Subcutaneous abdominal adipose tissue (tissue), 5 donors: ENCODE measurements at regions not wholly inside any gene's neighbourhood (a gene's known extent, or its start where the extent isn't known, plus 50 kb on each side); places are given as distances from the start of the nearest gene placed in this dataset.
"Not testable (repeated sequence)": the region's sequence is repeated elsewhere in the genome, so short reads cannot be mapped to it uniquely, and the experiment has no call there.

Experiments used
- H3K27ac ChIP-seq: one replicate; pipeline ENCODE4 v1.7.0; 2013; ENCODE audit warnings: low read depth, mild to moderate bottlenecking, inconsistent platforms, low read length, moderate library complexity
- H3K27me3 ChIP-seq, 5 donors: one replicate each; pipeline ENCODE4 v1.7.0; 2013; ENCODE audit warnings: low read length in 5 of 5, inconsistent platforms in 1 of 5; ENCODE audit not compliant: control insufficient read depth in 5 of 5, insufficient read depth in 4 of 5
- H3K36me3 ChIP-seq, 5 donors: one replicate each; pipeline ENCODE4 v1.7.0; 2013; ENCODE audit warnings: low read length in 5 of 5; ENCODE audit not compliant: control insufficient read depth in 5 of 5, insufficient read depth in 5 of 5
- H3K4me1 ChIP-seq, 5 donors: one replicate each; pipeline ENCODE4 v1.7.0; 2013; ENCODE audit warnings: low read length in 5 of 5, mild to moderate bottlenecking in 3 of 5, moderate library complexity in 1 of 5; ENCODE audit not compliant: control insufficient read depth in 5 of 5, insufficient read depth in 5 of 5
- H3K4me3 ChIP-seq, 5 donors: one replicate each; pipeline ENCODE4 v1.7.0; 2013; ENCODE audit warnings: low read length in 5 of 5, low read depth in 1 of 5
- H3K9ac ChIP-seq, 5 donors: one replicate each; pipeline ENCODE4 v1.7.0; 2013; ENCODE audit warnings: low read length in 5 of 5, mild to moderate bottlenecking in 4 of 5, moderate library complexity in 3 of 5
- H3K9me3 ChIP-seq, 5 donors: one replicate each; pipeline ENCODE4 v1.7.0; 2013; ENCODE audit warnings: low read length in 5 of 5; ENCODE audit not compliant: control insufficient read depth in 5 of 5
- donor health status: healthy.
- donor health status: healthy.
- donor health status: healthy.
- donor health status: healthy.
- donor health status: healthy.

DNA sequence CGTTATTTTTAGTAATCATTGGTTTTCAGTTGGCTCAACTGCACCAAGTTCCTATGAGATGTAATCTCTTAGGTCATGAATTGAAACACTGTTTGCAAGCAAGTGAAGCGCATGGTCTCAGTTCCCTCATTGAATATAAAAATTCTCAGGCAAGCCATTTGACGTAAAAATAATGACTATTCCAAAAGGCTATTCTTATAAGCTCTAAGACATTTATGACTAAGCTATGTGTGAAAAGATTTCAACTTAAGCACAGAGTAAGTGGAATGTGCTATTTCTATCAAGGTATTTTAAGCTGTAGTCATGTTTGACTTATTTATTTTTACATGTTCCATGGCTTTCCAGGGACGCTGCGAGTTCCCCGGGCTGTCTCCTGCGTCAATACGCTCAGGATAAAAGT lies 248.5 kb downstream of the THBS2 start:
- H3K9me3 ChIP-seq = no peaks in the 10 kb centered on the region
- H3K27ac ChIP-seq = no peak overlapping the region
- no peak overlapping the region for H3K9ac ChIP-seq
- H3K36me3 ChIP-seq = no peaks in the 10 kb centered on the region
- H3K27me3 ChIP-seq = no peaks in the 10 kb centered on the region
- peaks cover 0 to 2% (median 0%) of the 10 kb centered on the region in 5 donors for H3K4me1 ChIP-seq
- no peak overlapping the region for H3K4me3 ChIP-seq

DNA sequence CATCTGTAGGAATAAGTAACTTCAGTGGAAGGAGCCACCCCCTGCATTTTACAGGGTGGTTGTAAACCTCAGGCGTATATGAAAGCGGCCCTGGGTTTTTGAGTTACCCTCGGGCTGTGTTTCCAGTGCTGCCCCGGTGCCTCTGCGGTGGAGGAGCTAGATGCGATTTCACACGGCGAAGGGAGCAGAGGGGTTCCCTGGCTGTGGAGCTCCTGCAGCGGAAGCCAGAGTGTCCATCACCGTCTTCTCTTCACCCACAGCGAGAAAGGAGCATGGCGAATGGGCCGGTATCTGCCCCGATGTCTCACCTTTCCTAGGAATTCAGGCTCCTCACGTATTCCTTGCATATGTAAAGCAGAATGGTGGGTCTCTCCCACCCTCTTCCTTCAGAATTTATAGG lies 253.6 kb downstream of the THBS2 start:
- no peaks in the 10 kb centered on the region for H3K36me3 ChIP-seq
- H3K27ac ChIP-seq = no peak overlapping the region
- H3K4me3 ChIP-seq = no peak overlapping the region
- H3K9ac ChIP-seq = no peak overlapping the region
- H3K9me3 ChIP-seq = no peaks in the 10 kb centered on the region
- peaks cover 0 to 2% (median 0%) of the 10 kb centered on the region in 5 donors for H3K4me1 ChIP-seq
- H3K27me3 ChIP-seq = no peaks in the 10 kb centered on the region

DNA sequence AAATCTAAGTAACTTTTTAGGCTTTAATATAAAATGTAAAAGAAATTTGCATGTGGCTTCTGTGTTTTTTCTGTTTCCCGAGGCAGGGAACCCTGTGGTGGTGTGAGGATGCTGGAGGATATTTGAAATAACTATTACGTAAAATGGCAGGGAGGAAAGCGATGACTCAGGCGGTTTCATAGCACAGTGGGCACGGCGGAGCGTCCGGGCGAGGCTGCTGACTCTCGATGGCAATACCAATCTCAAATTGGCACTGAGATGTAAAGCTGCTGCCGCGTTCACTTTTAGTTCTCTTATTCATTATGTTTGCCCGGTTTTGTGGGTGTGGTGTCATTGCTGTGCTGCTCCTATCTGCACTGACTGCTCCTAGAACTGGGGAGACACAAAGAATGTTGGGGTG lies 254.3 kb downstream of the THBS2 start:
- H3K27ac ChIP-seq = no peak overlapping the region
- no peak overlapping the region for H3K9ac ChIP-seq
- no peaks in the 10 kb centered on the region for H3K9me3 ChIP-seq
- H3K4me1 ChIP-seq = peaks cover 0 to 2% (median 0%) of the 10 kb centered on the region in 5 donors
- H3K36me3 ChIP-seq = no peaks in the 10 kb centered on the region
- H3K27me3 ChIP-seq = no peaks in the 10 kb centered on the region
- H3K4me3 ChIP-seq = no peak overlapping the region

DNA sequence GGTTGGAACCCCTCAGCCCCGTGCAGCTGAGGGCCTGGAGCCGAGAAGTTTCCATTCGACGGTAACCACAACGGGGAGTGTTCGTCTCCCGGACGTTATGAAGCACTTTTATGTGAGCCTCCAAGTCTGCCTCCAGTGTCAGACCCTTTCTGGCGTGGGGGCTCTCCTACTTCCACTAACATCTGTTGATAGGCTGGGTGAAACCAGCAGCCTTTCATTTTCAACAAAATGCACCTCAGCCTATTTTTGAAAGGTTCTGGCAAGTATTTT lies 257.4 kb downstream of the THBS2 start:
- H3K36me3 ChIP-seq = no peaks in the 10 kb centered on the region
- H3K27ac ChIP-seq = no peak overlapping the region
- no peaks in the 10 kb centered on the region for H3K9me3 ChIP-seq
- no peaks in the 10 kb centered on the region for H3K27me3 ChIP-seq
- no peak overlapping the region for H3K4me3 ChIP-seq
- no peak overlapping the region for H3K9ac ChIP-seq
- no peaks in the 10 kb centered on the region for H3K4me1 ChIP-seq

DNA sequence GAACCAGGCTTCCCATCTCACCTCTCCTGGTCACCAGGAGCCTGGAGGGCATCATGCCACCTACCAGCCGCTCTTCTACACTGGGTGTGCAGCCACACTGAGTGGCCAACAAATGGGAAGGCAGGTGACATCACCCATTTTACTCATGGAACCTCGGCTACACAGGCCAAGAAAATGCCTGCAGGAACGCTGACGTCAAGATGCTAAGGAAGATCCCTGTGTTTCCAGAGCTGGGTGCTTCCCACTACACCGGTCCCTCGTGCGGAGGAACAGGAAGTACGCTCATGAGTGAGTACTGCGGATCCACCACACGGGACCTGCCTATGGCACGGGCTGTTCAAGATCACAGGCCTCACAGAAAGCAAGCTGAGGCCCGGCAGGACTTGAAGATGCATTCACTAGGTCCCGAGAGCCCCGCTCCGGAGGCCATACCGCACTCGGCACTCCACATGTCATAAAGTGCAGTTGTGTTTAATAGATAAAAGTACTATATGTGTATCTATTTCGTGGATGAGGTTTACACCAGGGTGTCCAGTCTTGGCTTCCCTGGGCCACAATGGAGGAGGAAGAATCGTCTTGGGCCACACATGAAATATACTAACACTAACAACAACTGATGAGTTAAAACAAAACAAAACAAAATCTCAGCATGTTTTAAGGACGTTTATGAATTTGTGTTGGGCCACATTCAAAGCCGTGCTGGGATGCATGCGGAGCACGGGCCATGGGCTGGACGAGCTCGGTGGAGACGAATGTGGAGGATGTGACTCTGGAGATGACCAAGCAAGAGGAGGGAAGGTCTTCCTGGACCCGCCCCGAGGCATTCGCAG lies 257.9 kb downstream of the THBS2 start:
- H3K27ac ChIP-seq = no peak overlapping the region
- H3K9ac ChIP-seq = no peak overlapping the region
- no peaks in the 10 kb centered on the region for H3K36me3 ChIP-seq
- H3K27me3 ChIP-seq = no peaks in the 10 kb centered on the region
- no peak overlapping the region for H3K4me3 ChIP-seq
- H3K9me3 ChIP-seq = no peaks in the 10 kb centered on the region
- H3K4me1 ChIP-seq = no peaks in the 10 kb centered on the region

DNA sequence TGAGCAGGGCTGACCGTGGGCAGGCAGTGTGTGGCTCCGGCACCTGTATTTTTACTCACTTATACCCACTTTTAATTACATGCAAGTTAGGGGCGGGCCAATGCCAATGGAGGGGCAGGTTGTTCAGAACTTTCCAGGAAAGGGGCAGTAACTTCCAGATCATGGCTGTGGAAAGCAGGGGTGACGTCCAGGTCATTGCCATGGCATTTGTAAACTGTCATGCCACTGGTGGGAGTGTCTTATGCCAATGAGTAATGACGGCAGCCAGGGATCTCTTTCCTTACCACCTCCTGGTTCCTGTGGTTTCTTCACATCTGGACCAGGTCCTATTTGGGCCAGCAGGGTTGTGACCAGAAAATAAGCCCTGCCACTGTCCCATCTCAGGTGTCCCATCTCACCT lies 258.7 kb downstream of the THBS2 start:
- Histone ChIP-seq H3K9ac (no peak overlapping the region), H3K36me3 (no peaks in the 10 kb centered on the region), H3K9me3 (no peaks in the 10 kb centered on the region), H3K27ac (no peak overlapping the region), H3K4me3 (no peak overlapping the region), H3K4me1 (no peaks in the 10 kb centered on the region), H3K27me3 (no peaks in the 10 kb centered on the region)

DNA sequence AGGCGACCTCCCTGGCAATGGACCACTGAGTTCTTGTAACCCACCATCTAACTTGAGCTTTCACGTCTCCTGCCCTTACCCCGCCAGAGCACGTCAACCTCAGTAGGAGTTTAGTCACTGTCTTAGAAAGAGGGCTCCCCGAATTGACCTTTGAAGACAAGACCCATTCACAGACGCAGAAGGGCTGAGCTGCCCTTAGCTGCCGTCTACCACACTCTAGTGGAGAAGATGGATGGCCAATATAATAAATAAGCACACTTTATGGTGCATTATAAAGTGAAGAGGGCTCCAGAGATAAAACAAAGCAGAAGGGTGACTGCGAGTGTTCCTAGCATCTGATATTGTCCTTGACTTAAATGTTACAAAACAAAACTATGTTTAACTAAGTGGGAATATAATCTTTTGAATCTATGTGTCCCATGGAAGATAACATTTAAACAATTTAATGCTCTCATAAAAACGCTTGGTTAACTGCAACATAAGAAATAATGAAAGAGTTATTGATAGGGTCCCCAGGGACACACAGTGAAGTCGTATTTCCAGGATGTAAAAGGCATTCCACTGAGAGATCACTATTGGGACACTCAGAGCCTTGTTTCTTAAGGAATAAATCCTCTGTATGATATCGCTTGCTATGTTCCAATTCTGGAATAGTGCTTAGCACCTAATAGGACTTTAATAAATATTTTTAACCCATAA lies 261.1 kb downstream of the THBS2 start:
- peaks cover 0 to 7% (median 0%) of the 10 kb centered on the region in 5 donors for H3K4me1 ChIP-seq
- H3K9me3 ChIP-seq = no peaks in the 10 kb centered on the region
- no peak overlapping the region for H3K4me3 ChIP-seq
- H3K36me3 ChIP-seq = no peaks in the 10 kb centered on the region
- no peak overlapping the region for H3K27ac ChIP-seq
- H3K27me3 ChIP-seq = no peaks in the 10 kb centered on the region
- H3K9ac ChIP-seq = no peak overlapping the region

DNA sequence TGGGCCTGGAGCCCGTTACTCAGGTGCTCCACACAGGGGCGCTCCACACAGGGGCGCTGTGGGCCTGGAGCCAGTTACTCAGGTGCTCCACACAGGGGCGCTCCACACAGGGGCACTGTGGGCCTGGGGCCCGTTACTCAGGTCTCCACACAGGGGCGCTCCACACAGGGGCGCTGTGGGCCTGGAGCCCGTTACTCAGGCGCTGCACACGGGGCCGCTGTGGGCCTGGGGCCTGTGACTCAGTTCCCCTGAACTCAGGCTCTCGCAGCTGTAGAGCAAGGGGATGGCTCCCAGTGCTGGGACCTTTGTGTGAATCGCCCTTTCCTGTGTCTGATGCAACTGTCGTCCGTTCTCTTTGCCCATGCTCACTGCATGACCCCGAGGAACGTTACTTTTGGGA lies 262.0 kb downstream of the THBS2 start:
- not testable (repeated sequence) for H3K4me3 ChIP-seq, H3K27ac ChIP-seq, H3K27me3 ChIP-seq, H3K4me1 ChIP-seq, H3K9me3 ChIP-seq, H3K36me3 ChIP-seq, H3K9ac ChIP-seq

DNA sequence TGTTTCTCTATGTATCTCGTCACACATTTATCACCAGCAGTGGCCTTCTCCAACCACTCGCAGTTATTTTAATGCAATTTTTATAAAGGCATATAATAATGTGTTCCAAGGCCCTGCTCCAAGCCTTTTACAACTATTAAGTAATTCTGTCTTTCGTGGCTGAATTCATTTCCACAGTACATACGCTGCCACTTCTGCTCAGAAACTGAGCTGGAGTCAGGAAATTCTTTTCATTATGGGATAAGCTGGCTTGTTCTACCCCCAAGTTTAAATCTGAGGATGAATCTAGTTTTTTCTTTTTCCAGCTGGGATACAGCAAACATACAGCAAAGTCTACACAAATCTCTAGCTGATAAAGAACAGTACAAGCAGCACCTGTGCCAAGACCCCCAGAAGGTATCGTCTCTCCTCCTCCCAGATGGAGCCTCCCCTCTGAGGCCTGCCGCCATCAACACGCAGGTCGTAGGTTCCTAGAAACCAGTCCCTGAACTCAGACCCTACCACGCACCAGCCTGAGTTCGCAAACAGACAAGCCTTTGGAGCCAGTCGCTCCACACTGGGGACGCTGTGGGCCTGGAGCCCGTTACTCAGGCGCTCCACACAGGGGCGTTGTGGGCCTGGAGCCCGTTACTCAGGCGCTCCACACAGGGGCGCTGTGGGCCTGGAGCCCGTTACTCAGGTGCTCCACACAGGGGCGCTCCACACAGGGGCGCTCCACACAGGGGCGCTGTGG lies 263.5 kb downstream of the THBS2 start:
- Histone ChIP-seq H3K27ac (no peak overlapping the region), H3K9me3 (no peaks in the 10 kb centered on the region), H3K4me1 (peaks cover 0 to 7% (median 0%) of the 10 kb centered on the region in 5 donors), H3K4me3 (no peak overlapping the region), H3K36me3 (no peaks in the 10 kb centered on the region), H3K27me3 (no peaks in the 10 kb centered on the region), H3K9ac (no peak overlapping the region)

DNA sequence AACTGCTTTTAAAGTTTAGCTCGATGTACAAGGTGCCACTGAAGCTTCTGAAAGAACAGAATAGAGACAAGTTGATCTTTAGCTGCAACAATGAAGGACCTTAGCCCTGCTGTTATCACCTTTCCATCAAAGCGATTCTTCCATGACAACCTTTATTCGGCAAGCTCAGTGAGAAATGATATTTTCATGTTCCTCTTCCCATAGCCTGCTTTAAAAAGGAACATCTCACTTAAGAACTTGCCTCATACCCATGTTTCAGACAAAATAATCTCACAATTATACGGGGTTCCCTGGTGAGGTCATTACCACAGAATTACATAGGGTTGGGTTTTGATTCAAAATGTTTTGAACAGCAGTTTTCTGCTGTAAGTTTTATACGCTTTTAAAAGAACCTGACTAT lies 264.2 kb downstream of the THBS2 start:
- H3K27ac ChIP-seq = no peak overlapping the region
- no peaks in the 10 kb centered on the region for H3K9me3 ChIP-seq
- H3K36me3 ChIP-seq = no peaks in the 10 kb centered on the region
- H3K9ac ChIP-seq = no peak overlapping the region
- no peaks in the 10 kb centered on the region for H3K27me3 ChIP-seq
- H3K4me3 ChIP-seq = no peak overlapping the region
- peaks cover 0 to 7% (median 0%) of the 10 kb centered on the region in 5 donors for H3K4me1 ChIP-seq
